GM12878 (cell line): ENCODE measurements at regions not wholly inside any gene's neighbourhood (a gene's known extent, or its start where the extent isn't known, plus 50 kb on each side); places are given as distances from the start of the nearest gene placed in this dataset.

Source experiments
- BRCA1 ChIP-seq: IDR thresholded peaks from 2 replicates; pipeline ENCODE4 v1.6.1; 2011; ENCODE audit warnings: low read depth, low read length, improper control_type of control experiment
- CTCF ChIP-seq, 3 experiments: IDR thresholded peaks in 2 of 3; conservative IDR thresholded peaks in 1 of 3; 2 replicates each; pipeline ENCODE4 v1.5.1; 2011; ENCODE audit warnings: low read depth in 3 of 3, low read length in 3 of 3, mild to moderate bottlenecking in 3 of 3, control low read depth in 2 of 3, moderate library complexity in 2 of 3, inconsistent platforms in 1 of 3, mixed read lengths in 1 of 3; ENCODE audit not compliant: control insufficient read depth in 2 of 3, insufficient read depth in 1 of 3; ENCODE audit errors: extremely low read depth in 1 of 3
- E2F4 ChIP-seq: IDR thresholded peaks from 2 replicates; pipeline ENCODE4 v1.6.1; 2012; ENCODE audit warnings: low read depth, low read length, improper control_type of control experiment
- EP300 ChIP-seq, 2 experiments: fragments of 150-350 bp in 1 of 2; IDR thresholded peaks; 2 replicates each; pipeline ENCODE4 v1.6.1; 2011 to 2012; ENCODE audit warnings: low read depth in 2 of 2, low read length in 2 of 2, borderline replicate concordance in 1 of 2, improper control_type of control experiment in 1 of 2, inconsistent platforms in 1 of 2; ENCODE audit not compliant: control insufficient read depth in 1 of 2
- EZH2 ChIP-seq: IDR thresholded peaks from 2 replicates; pipeline ENCODE4 v1.6.1; 2012; ENCODE audit warnings: low read depth, mild to moderate bottlenecking, control low read depth, inconsistent platforms, low read length, borderline replicate concordance; ENCODE audit not compliant: control insufficient read depth
- MTA3 ChIP-seq: IDR thresholded peaks from 2 replicates; pipeline ENCODE4 v1.6.1; 2012; ENCODE audit warnings: low read length, inconsistent platforms, borderline replicate concordance
- POLR2A ChIP-seq: IDR thresholded peaks from 2 replicates; pipeline ENCODE4 v1.6.1; 2011; ENCODE audit warnings: low read depth, mild to moderate bottlenecking, low read length
- RAD21 ChIP-seq: IDR thresholded peaks from 2 replicates; pipeline ENCODE4 v1.6.1; 2011; ENCODE audit warnings: mild to moderate bottlenecking, low read depth, low read length, moderate library complexity; ENCODE audit not compliant: insufficient read depth
- SRF ChIP-seq, 2 experiments: IDR thresholded peaks; 2 replicates each; pipeline ENCODE4 v1.6.1; 2011; ENCODE audit warnings: low read depth in 2 of 2, low read length in 2 of 2, mild to moderate bottlenecking in 1 of 2, moderate library complexity in 1 of 2
- TCF7 ChIP-seq: IDR thresholded peaks from 2 replicates; pipeline ENCODE4 v1.6.1; 2014; ENCODE audit warnings: antibody characterized with exemption, borderline replicate concordance
- ZNF274 ChIP-seq: IDR thresholded peaks from one replicate; pipeline ENCODE4 v1.8.0; 2011; ENCODE audit not compliant: insufficient read length, insufficient read depth

- no peak for TF ChIP-seq ZNF274
- no peak for TF ChIP-seq POLR2A
- no peak for TF ChIP-seq SRF (IDR thresholded peaks at IDR 0.05; ENCODE audit: low read depth in 2 of 2, low read length in 2 of 2)
- no peak for TF ChIP-seq CTCF (IDR thresholded peaks at IDR 0.05 in 2 of 3, conservative IDR thresholded peaks at IDR 0.05 in 1 of 3; ENCODE audit: control insufficient read depth in 2 of 3, extremely low read depth in 1 of 3, insufficient read depth in 1 of 3, low read depth in 3 of 3, low read length in 3 of 3)
- TF ChIP-seq MTA3 = no peak
- TF ChIP-seq E2F4 = no peak
- no peak for TF ChIP-seq BRCA1
- no peak for TF ChIP-seq EZH2
- no peak for TF ChIP-seq EP300 (IDR thresholded peaks at IDR 0.05; ENCODE audit: borderline replicate concordance in 1 of 2, control insufficient read depth in 1 of 2, low read depth in 2 of 2, low read length in 2 of 2)
- no peak for TF ChIP-seq RAD21
- no peak for TF ChIP-seq TCF7
Observed at GRCh38 chr10:64036321-64036930, 515.2 kb downstream of the REEP3 start.
